ENCODE measurements at regions not wholly inside any gene's neighbourhood (a gene's known extent, or its start where the extent isn't known, plus 50 kb on each side); places are given as distances from the start of the nearest gene placed in this dataset.

- DNase-seq, result no peak
- Mint-ChIP-seq H3K36me3 (ENCODE audit: insufficient read depth, unreplicated experiment) (no peaks in the 10 kb centered on the region), H3K27ac (ENCODE audit: unreplicated experiment) (no peak overlapping the region), H3K9me3 (ENCODE audit: low read depth, unreplicated experiment) (no peaks in the 10 kb centered on the region), H3K4me3 (ENCODE audit: low read depth, unreplicated experiment) (no peak overlapping the region), H3K4me1 (ENCODE audit: low read depth, unreplicated experiment) (no peaks in the 10 kb centered on the region), H3K27me3 (ENCODE audit: unreplicated experiment) (peaks cover 51% of the 10 kb centered on the region)
- TF ChIP-seq, protein P1, sequence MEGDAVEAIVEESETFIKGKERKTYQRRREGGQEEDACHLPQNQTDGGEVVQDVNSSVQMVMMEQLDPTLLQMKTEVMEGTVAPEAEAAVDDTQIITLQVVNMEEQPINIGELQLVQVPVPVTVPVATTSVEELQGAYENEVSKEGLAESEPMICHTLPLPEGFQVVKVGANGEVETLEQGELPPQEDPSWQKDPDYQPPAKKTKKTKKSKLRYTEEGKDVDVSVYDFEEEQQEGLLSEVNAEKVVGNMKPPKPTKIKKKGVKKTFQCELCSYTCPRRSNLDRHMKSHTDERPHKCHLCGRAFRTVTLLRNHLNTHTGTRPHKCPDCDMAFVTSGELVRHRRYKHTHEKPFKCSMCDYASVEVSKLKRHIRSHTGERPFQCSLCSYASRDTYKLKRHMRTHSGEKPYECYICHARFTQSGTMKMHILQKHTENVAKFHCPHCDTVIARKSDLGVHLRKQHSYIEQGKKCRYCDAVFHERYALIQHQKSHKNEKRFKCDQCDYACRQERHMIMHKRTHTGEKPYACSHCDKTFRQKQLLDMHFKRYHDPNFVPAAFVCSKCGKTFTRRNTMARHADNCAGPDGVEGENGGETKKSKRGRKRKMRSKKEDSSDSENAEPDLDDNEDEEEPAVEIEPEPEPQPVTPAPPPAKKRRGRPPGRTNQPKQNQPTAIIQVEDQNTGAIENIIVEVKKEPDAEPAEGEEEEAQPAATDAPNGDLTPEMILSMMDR (IDR thresholded peaks at IDR 0.05; ENCODE audit: unreplicated experiment), result no peak
- no TSS peak for BruUV-seq (replicated peaks)
- CTCF ChIA-PET, result no interaction called here
- intact Hi-C loops (cut with micrococcal nuclease; ENCODE audit: unreplicated experiment), result no loop called here
Measured at GRCh38 chr20:63132715-63133471, 83.0 kb downstream of the YTHDF1 start.

DNA sequence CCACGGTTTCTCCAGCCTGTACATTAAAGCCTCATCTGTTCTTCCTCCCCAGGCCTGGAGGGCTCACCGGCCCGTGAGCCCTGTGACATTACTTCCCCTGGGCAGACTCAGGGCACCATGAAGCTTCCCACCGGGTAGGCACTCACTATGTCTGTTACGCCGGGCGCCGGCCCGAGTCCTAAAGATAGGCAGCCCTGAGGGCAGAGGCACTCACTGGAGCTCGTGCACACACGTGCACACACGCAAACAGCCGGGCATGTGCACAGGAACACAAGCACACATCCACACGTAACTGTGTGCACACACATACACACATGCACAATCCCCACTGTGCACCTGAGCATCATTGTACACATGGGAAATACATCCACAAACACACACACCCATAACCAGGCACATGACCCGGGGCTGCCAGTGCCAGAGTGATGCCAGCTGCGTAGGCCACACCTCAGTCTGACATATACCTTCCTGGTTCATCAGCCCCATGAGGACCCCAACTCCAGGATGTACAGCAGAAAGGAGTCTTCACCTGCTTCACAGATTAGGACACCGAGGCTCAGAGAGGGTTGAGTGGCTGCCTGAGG, 83.7 kb downstream of the YTHDF1 start:
- H3K4me1 Mint-ChIP-seq (ENCODE audit: low read depth, unreplicated experiment), result no peaks in the 10 kb centered on the region
- no peak overlapping the region for H3K4me3 Mint-ChIP-seq (ENCODE audit: low read depth, unreplicated experiment)
- H3K36me3 Mint-ChIP-seq (ENCODE audit: insufficient read depth, unreplicated experiment), result no peaks in the 10 kb centered on the region
- H3K9me3 Mint-ChIP-seq (ENCODE audit: low read depth, unreplicated experiment), result no peaks in the 10 kb centered on the region
- no TSS peak for BruUV-seq (replicated peaks)
- no peak overlapping the region for H3K27ac Mint-ChIP-seq (ENCODE audit: unreplicated experiment)
- CTCF ChIA-PET, result no interaction called here
- intact Hi-C loops (cut with micrococcal nuclease; ENCODE audit: unreplicated experiment), result no loop called here
- DNase-seq, result no peak
- TF ChIP-seq, protein P1 (IDR thresholded peaks at IDR 0.05; ENCODE audit: unreplicated experiment), result no peak
- H3K27me3 Mint-ChIP-seq (ENCODE audit: unreplicated experiment), result peaks cover 45% of the 10 kb centered on the region

GRCh38 chr20:63130658-63131577, 85.0 kb downstream of the YTHDF1 start:
- CTCF ChIA-PET, result no interaction called here
- no peak for DNase-seq
- BruUV-seq (replicated peaks), result no TSS peak
- TF ChIP-seq, protein P1 (IDR thresholded peaks at IDR 0.05; ENCODE audit: unreplicated experiment), result no peak
- Mint-ChIP-seq H3K36me3 (ENCODE audit: insufficient read depth, unreplicated experiment) (no peaks in the 10 kb centered on the region), H3K4me3 (ENCODE audit: low read depth, unreplicated experiment) (no peak overlapping the region), H3K9me3 (ENCODE audit: low read depth, unreplicated experiment) (no peaks in the 10 kb centered on the region), H3K27me3 (ENCODE audit: unreplicated experiment) (peaks cover 33% of the 10 kb centered on the region), H3K4me1 (ENCODE audit: low read depth, unreplicated experiment) (no peaks in the 10 kb centered on the region), H3K27ac (ENCODE audit: unreplicated experiment) (no peak overlapping the region)
- intact Hi-C loops (cut with micrococcal nuclease; ENCODE audit: unreplicated experiment), result no loop called here

- no TSS peak for BruUV-seq (replicated peaks)
- Mint-ChIP-seq H3K27me3 (ENCODE audit: unreplicated experiment) (peaks cover 33% of the 10 kb centered on the region), H3K4me1 (ENCODE audit: low read depth, unreplicated experiment) (no peaks in the 10 kb centered on the region), H3K9me3 (ENCODE audit: low read depth, unreplicated experiment) (no peaks in the 10 kb centered on the region), H3K27ac (ENCODE audit: unreplicated experiment) (no peak overlapping the region), H3K4me3 (ENCODE audit: low read depth, unreplicated experiment) (no peak overlapping the region), H3K36me3 (ENCODE audit: insufficient read depth, unreplicated experiment) (no peaks in the 10 kb centered on the region)
- TF ChIP-seq, protein P1 (IDR thresholded peaks at IDR 0.05; ENCODE audit: unreplicated experiment), result no peak
- CTCF ChIA-PET, result interaction anchor here (0.7 kb wide), 1 partner anchor 269 kb away, joined by 3 read pairs; no protein-coding TSS in a partner anchor
- no peak for DNase-seq
- intact Hi-C loops (cut with micrococcal nuclease; ENCODE audit: unreplicated experiment), result no loop called here
Measured at GRCh38 chr20:63129991-63130657, 85.8 kb downstream of the YTHDF1 start.

Measured in Calu3 (cell line).